GM19328 (cell line): ENCODE measurements at regions not wholly inside any gene's neighbourhood (a gene's known extent, or its start where the extent isn't known, plus 50 kb on each side); places are given as distances from the start of the nearest gene placed in this dataset.

Source experiments
- ATAC-seq: cut with Tn5 transposase; IDR thresholded peaks from one replicate; pipeline ENCODE4 v1.9.1; 2021; ENCODE audit warnings: mild to moderate bottlenecking, moderate library complexity; ENCODE audit not compliant: unreplicated experiment

- ATAC-seq: no peak
Observed at GRCh38 chr5:5710471-5710870, 288.0 kb downstream of the ICE1 start.

DNA sequence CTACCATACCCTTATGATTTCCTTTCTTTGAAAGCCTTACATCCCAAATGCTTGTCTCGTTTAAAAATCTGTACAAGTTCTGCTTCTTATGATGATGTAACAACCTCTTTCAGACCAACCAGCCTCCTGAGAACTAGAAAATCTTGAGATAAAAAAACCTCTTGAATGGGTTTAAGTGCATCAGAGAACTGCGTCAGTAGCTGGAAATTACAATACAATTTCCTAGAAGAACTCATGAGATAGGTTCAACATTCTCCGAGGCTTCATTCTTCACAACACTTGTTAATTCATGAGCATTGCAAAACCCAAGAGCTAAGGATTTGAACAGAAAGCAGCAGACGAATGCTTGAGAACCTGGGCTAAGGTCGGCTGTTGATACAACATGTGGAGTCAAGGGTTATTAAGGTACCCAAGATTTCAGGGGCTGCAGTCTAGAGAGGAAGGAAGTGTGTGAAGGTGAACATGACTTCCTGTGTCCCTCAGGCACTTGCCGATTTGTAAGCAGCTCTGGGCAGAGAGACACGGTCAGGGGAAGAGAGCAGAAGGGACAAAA, 286.0 kb downstream of the ICE1 start:
- ATAC-seq: no peak

DNA sequence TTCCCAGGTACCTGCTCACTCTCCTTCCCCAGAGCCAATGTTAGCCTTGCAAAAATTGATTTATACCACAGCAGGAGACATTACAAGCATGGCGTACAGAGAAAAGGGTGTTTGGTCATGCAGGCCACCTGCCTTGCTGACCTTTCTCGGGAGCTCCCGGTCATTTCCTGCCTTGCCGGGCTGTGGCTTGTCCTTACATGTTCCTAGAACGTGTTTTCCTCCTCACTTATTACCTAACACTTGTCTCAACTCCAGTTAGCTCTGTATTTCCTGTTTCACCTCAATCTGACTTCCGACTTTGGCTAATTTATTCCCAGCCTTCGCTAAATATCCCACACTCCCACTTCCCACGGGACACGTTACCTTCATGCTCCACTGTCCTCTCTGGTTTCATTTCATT, 282.5 kb downstream of the ICE1 start:
- ATAC-seq: no peak

DNA sequence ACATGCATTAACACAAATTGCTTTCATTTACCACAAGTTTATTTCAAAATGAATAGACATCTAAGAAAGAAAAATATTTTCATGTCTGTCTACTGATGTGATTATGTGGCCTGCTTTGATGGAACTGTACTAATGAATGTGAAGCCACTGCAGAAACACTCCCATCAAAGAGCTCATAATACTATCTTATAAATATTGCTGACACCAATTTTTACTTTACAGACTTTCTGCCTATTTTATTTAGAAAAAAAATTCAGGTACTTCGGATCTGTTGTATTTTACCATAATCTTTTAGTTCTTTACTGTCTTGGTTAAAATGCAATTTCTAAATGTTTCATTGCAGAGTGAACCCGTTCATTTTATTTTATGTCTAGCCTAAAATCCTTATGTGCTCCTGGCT, 281.9 kb downstream of the ICE1 start:
- no peak for ATAC-seq

DNA sequence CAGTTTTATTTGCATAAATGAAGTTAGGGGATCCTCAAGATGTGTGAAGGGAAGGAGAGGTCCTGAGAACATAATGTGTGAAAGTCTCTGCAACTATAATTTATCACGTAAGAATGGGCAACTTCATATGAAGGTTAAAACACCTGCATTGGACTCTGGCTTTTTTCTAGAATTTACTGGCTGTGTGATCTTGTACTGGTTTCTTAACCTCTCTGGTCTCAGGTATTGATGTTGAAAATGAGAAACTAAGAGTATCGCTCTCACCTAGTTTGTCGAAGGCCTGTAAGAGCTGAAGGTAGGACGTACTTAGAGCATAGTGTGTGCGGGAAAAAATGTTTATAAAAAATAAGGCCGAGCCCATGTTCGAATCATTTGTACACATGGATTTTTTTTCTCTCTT, 280.5 kb downstream of the ICE1 start:
- ATAC-seq: no peak

- ATAC-seq: no peak
Observed at GRCh38 chr5:5700549-5700948, 278.1 kb downstream of the ICE1 start.

GRCh38 chr5:5699062-5699461, 276.6 kb downstream of the ICE1 start:
- no peak for ATAC-seq

- no peak for ATAC-seq
Observed at GRCh38 chr5:5695266-5695665, 272.8 kb downstream of the ICE1 start.

GRCh38 chr5:5688925-5689310, 266.4 kb downstream of the ICE1 start:
- no peak for ATAC-seq

GRCh38 chr5:5688194-5688924, 265.9 kb downstream of the ICE1 start:
- ATAC-seq: no peak

- ATAC-seq: no peak
Observed at GRCh38 chr5:5687113-5687512, 264.6 kb downstream of the ICE1 start.

- ATAC-seq: no peak
Observed at GRCh38 chr5:5686356-5686755, 263.9 kb downstream of the ICE1 start.

GRCh38 chr5:5685737-5686136, 263.3 kb downstream of the ICE1 start:
- no peak for ATAC-seq

GRCh38 chr5:5683174-5683573, 260.7 kb downstream of the ICE1 start:
- no peak for ATAC-seq

- no peak for ATAC-seq
Observed at GRCh38 chr5:5678909-5679308, 256.4 kb downstream of the ICE1 start.

DNA sequence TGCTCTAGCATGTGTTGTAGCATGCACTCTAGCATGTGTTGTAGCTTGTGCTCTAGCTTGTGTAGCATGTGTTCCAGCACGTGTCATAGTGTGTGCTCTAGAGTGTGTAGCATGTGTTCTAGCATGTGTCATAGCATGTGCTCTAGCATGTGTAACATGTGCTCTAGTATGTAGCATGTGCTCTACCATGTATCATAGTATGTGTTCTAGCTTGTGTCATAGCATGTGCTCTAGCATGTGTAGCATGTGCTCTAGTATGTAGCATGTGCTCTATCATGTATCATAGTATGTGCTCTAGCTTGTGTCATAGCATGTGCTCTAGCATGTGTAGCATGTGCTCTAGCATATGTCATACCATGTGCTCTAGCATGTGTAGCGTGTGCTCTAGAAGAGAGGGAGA, 255.3 kb downstream of the ICE1 start:
- ATAC-seq: no peak

DNA sequence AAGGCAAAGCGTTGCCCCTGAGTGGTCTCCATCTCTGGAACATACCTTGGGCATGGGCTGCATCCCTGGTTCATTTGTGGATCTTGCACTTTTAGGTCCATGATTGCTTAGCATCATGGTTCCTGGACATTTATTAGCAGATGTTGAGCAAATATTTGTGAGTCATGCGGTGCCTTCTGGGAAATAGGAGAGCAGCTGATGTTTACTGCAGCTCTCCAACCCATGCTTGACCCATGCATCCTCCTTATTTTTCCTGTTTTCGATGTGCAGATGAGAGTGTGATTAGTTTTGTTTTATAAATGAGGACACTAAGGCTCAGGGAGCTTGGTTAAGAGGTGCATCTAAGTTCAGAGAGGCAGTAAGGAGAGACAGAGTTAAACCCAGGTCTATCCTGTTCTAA, 253.7 kb downstream of the ICE1 start:
- no peak for ATAC-seq

DNA sequence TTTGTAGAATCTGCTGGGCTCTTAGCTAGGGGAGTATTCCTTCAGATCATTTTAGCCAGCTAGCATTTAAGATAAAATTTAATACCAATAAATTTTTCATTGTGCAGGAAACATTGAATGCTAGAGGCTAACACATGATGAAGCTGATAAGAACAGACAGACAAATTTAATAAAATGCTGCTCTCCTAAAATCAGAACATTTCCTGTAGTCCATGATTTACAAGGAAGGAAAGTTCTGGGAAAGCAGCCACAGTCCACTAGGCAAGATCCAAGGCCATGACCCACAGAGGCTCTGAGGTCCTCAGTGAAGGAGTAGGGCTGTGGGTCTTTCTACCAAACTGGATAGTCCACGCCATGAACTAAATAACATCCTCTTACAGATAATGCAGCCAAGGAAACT, 253.0 kb downstream of the ICE1 start:
- ATAC-seq: no peak

DNA sequence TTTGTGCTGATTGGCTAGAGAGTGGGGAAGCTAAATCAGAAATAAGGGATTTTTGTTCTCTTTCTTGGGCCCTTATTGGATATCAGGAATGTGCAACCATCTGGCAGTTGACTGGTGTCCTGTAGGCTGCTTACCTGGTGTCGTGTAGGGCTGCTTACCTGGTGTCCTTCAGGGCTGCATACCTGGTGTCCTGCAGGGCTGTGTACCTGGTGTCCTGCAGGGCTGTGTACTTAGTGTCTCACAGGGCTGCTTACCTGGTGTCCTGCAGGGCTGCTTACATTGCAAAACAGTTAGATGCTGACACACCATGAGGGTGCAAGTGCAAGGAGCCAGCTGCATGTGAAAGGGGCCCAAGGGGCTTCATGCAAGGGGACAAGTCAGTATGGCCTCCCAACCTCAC, 249.3 kb downstream of the ICE1 start:
- ATAC-seq: no peak

DNA sequence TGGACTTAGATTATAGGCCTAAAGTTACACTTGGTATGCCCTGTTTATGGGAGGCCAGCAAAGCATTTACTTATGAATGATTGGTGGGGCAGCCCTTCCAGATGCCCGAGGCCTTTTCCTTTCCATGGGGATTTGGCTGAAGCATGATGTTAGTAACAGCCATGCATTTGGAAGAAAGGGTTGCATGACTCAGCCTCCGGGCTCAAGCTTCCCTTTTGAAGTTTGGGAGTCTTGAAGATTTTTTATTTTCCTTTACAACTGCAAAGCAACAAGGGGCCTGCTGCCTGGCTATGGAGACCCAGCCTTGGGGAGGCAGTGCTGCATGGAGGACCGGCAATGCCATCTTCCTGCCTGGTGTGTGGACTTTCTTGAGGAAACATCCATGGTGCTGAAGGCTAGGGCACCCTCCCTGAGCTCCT, 244.7 kb downstream of the ICE1 start:
- ATAC-seq: no peak

GRCh38 chr5:5666369-5666768, 243.9 kb downstream of the ICE1 start:
- ATAC-seq: no peak

GRCh38 chr5:5666076-5666365, 243.5 kb downstream of the ICE1 start:
- no peak for ATAC-seq
